ENCODE measurements at regions not wholly inside any gene's neighbourhood (a gene's known extent, or its start where the extent isn't known, plus 50 kb on each side); places are given as distances from the start of the nearest gene placed in this dataset.

GRCh38 chr2:145341536-145341935 lies 821.6 kb upstream of the ZEB2 start:
- Histone ChIP-seq H3K27ac (replicated peaks) (no peak overlapping the region), H3K4me3 (replicated peaks; ENCODE audit: insufficient read depth, low read length) (no peak overlapping the region), H3K27me3 (ENCODE audit: insufficient read depth, poor library complexity, severe bottlenecking) (no peaks in the 10 kb centered on the region)
- TF ChIP-seq REST (IDR thresholded peaks at IDR 0.05; ENCODE audit: insufficient replicate concordance, low read depth) (no peak), SPI1 (IDR thresholded peaks at IDR 0.05; ENCODE audit: borderline replicate concordance, low read depth) (no peak), POLR2AphosphoS5 (IDR thresholded peaks at IDR 0.05; ENCODE audit: low read depth) (no peak), GABPA (IDR thresholded peaks at IDR 0.05; ENCODE audit: low read depth) (no peak), CTCF (IDR thresholded peaks at IDR 0.05; ENCODE audit: insufficient read depth, low read length) (no peak)
- no peak for DNase-seq (ENCODE audit: low read depth in 1 of 2, low spot score in 1 of 2)

GRCh38 chr2:145339646-145340045 lies 819.7 kb upstream of the ZEB2 start:
- Histone ChIP-seq H3K4me3 (replicated peaks; ENCODE audit: insufficient read depth, low read length) (no peak overlapping the region), H3K27me3 (ENCODE audit: insufficient read depth, poor library complexity, severe bottlenecking) (no peaks in the 10 kb centered on the region), H3K27ac (replicated peaks) (no peak overlapping the region)
- TF ChIP-seq SPI1 (IDR thresholded peaks at IDR 0.05; ENCODE audit: borderline replicate concordance, low read depth) (no peak), CTCF (IDR thresholded peaks at IDR 0.05; ENCODE audit: insufficient read depth, low read length) (no peak), REST (IDR thresholded peaks at IDR 0.05; ENCODE audit: insufficient replicate concordance, low read depth) (no peak), POLR2AphosphoS5 (IDR thresholded peaks at IDR 0.05; ENCODE audit: low read depth) (no peak)
- no peak for DNase-seq (ENCODE audit: low read depth in 1 of 2, low spot score in 1 of 2)

- no peak overlapping the region for H3K4me3 ChIP-seq (replicated peaks; ENCODE audit: insufficient read depth, low read length)
- no peaks in the 10 kb centered on the region for H3K27me3 ChIP-seq (ENCODE audit: insufficient read depth, poor library complexity, severe bottlenecking)
- H3K27ac ChIP-seq (replicated peaks) = no peak overlapping the region
- TF ChIP-seq POLR2AphosphoS5 (IDR thresholded peaks at IDR 0.05; ENCODE audit: low read depth) = no peak
- TF ChIP-seq SPI1 (IDR thresholded peaks at IDR 0.05; ENCODE audit: borderline replicate concordance, low read depth) = no peak
- no peak for TF ChIP-seq REST (IDR thresholded peaks at IDR 0.05; ENCODE audit: insufficient replicate concordance, low read depth)
- TF ChIP-seq GABPA (IDR thresholded peaks at IDR 0.05; ENCODE audit: low read depth) = no peak
- no peak for TF ChIP-seq CTCF (IDR thresholded peaks at IDR 0.05; ENCODE audit: insufficient read depth, low read length)
- DNase-seq (ENCODE audit: low read depth in 1 of 2, low spot score in 1 of 2) = no peak
Observed at GRCh38 chr2:145332210-145332898, 812.4 kb upstream of the ZEB2 start.

Data from HL-60 (cell line).